ENCODE measurements at regions not wholly inside any gene's neighbourhood (a gene's known extent, or its start where the extent isn't known, plus 50 kb on each side); places are given as distances from the start of the nearest gene placed in this dataset.
"Not testable (repeated sequence)": the region's sequence is repeated elsewhere in the genome, so short reads cannot be mapped to it uniquely, and the experiment has no call there.

DNA sequence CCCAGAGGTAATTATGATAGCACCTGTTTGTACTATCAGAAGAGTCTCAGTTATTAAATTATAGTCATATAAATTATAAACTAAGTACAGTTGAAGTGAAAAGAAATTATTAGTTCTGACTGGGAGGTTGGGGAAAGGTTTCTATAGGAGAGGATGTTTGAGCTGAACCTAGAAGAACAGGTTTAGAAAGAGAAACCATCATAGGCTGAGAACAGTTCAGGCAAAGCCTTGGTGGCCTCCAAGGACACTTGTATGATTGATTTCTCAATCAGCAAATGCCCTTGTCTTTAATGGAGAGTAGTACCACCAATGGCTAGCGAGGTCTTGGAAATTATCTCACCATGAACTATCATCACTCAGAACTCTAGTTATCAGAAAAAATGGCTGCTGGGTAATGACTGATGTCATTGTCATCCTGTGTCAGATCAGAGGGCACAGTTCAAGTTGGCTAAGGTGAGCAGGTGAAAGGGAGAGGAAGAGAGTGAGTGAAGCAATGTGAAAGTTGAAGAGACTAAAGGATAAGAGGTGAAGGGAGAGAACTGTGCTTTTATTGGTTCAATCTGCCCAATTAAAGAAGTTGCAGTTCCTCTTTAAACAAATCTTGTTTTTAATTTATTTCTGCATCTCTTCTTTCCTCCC is 105.8 kb upstream of the NBPF8 start:
- not testable (repeated sequence) for TF ChIP-seq CTCF, POLR2A (IDR thresholded peaks at IDR 0.05)
